ENCODE measurements at regions not wholly inside any gene's neighbourhood (a gene's known extent, or its start where the extent isn't known, plus 50 kb on each side); places are given as distances from the start of the nearest gene placed in this dataset.

DNA sequence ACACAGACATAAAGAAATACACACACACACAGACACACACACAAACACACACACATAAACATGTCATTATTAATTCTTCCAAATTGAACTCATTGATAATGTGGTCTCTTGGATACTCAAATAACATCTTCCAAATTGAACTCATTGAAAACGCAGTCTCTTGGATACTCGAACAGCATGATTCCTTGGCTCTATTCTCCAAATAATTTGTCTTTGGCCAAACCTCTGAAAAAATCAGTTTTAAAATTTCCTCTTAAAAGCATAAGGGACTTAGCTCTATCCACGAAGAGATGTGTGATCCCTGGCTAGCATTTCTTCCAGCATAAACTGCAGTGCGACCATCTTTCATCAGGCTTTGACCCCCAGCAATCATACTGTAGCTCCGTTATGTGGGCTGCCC is 296.6 kb downstream of the IRX2 start:
- TF ChIP-seq, protein P1, sequence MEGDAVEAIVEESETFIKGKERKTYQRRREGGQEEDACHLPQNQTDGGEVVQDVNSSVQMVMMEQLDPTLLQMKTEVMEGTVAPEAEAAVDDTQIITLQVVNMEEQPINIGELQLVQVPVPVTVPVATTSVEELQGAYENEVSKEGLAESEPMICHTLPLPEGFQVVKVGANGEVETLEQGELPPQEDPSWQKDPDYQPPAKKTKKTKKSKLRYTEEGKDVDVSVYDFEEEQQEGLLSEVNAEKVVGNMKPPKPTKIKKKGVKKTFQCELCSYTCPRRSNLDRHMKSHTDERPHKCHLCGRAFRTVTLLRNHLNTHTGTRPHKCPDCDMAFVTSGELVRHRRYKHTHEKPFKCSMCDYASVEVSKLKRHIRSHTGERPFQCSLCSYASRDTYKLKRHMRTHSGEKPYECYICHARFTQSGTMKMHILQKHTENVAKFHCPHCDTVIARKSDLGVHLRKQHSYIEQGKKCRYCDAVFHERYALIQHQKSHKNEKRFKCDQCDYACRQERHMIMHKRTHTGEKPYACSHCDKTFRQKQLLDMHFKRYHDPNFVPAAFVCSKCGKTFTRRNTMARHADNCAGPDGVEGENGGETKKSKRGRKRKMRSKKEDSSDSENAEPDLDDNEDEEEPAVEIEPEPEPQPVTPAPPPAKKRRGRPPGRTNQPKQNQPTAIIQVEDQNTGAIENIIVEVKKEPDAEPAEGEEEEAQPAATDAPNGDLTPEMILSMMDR (IDR thresholded peaks at IDR 0.05): no peak
- TF ChIP-seq EZH2phosphoT487 (IDR thresholded peaks at IDR 0.05): no peak
- TF ChIP-seq EZH2 (IDR thresholded peaks at IDR 0.05): no peak

Data from neural progenitor cell (in vitro differentiated cells).